ENCODE measurements at regions not wholly inside any gene's neighbourhood (a gene's known extent, or its start where the extent isn't known, plus 50 kb on each side); places are given as distances from the start of the nearest gene placed in this dataset.

- no peak overlapping the region for H3K27ac Mint-ChIP-seq
- no peaks in the 10 kb centered on the region for H3K23me2 ChIP-seq (ENCODE audit: insufficient read length, low read depth, low read length, poor library complexity, severe bottlenecking)
- H3K4ac ChIP-seq (ENCODE audit: low read depth, low read length) = no peak overlapping the region
- no peak overlapping the region for H4K5ac ChIP-seq (ENCODE audit: insufficient read length, low read depth, low read length)
- WGBS (ENCODE audit: extremely low coverage, insufficient read length, low lambda C conversion rate) = no CpG with 5 or more reads among the region's 2 CpGs
- H4K91ac ChIP-seq (ENCODE audit: insufficient read length, low read depth, low read length) = no peak overlapping the region
- no peak overlapping the region for H2BK20ac ChIP-seq (ENCODE audit: low read depth, low read length, poor library complexity, severe bottlenecking)
- no peaks in the 10 kb centered on the region for H3K27me3 ChIP-seq (ENCODE audit: insufficient read depth, low read length)
- no peaks in the 10 kb centered on the region for H3K9me3 ChIP-seq (ENCODE audit: control insufficient read depth, low read depth, low read length)
- H4K20me1 ChIP-seq (ENCODE audit: control insufficient read depth, insufficient read depth, insufficient read length) = no peaks in the 10 kb centered on the region
- H3K23ac ChIP-seq (ENCODE audit: insufficient read length, low read depth, low read length) = no peak overlapping the region
- H3K79me1 ChIP-seq (ENCODE audit: insufficient read depth, low read depth, low read length, poor library complexity, severe bottlenecking) = no peaks in the 10 kb centered on the region
- H3K79me2 ChIP-seq (ENCODE audit: insufficient read depth, low read length) = no peaks in the 10 kb centered on the region
- H2AFZ ChIP-seq (ENCODE audit: low read length) = no peak overlapping the region
- no peak for TF ChIP-seq CTCF (conservative IDR thresholded peaks at IDR 0.05)
- H3K4me1 Mint-ChIP-seq = peaks cover 2 to 3% of the 10 kb centered on the region in 2 experiments; a peak in 2 of 4 replicates
- no peak overlapping the region for H3T11ph ChIP-seq (ENCODE audit: low read length)
- H3K27ac ChIP-seq (ENCODE audit: insufficient read length, low read depth, low read length) = no peak overlapping the region
- no peak overlapping the region for H3K18ac ChIP-seq (ENCODE audit: insufficient read length, low read depth, low read length)
- H2BK12ac ChIP-seq (ENCODE audit: insufficient read length, low read depth, low read length) = no peak overlapping the region
- H3K14ac ChIP-seq (ENCODE audit: insufficient read depth, low read length) = no peak overlapping the region
- H4K8ac ChIP-seq (replicated peaks; ENCODE audit: insufficient read length, low read depth, low read length) = no peak overlapping the region
- H3K4me3 Mint-ChIP-seq = no peak overlapping the region
- no peak overlapping the region for H3K9ac ChIP-seq (ENCODE audit: extremely low read depth, insufficient read length, low read length)
- no peak overlapping the region for H2BK5ac ChIP-seq (ENCODE audit: insufficient read length, low read length)
- no peak overlapping the region for H2BK120ac ChIP-seq (ENCODE audit: low read depth, low read length, poor library complexity, severe bottlenecking)
- DNase-seq = no peak
- 0 out of 7 replicates have a peak, but pooled peaks cover 0 to 3% (median 0%) of the 10 kb centered on the region in 3 experiments for H3K36me3 Mint-ChIP-seq (ENCODE audit: insufficient read depth in 1 of 3, low read depth in 3 of 3)
- no peaks in the 10 kb centered on the region for H3K4me1 ChIP-seq (ENCODE audit: insufficient read depth, low read length)
- H3K4me2 ChIP-seq (ENCODE audit: insufficient read depth, insufficient read length, low read length) = no peak overlapping the region
- no peak overlapping the region for H2AK5ac ChIP-seq (ENCODE audit: insufficient read length, low read length)
- no peaks in the 10 kb centered on the region for H3K27me3 Mint-ChIP-seq (ENCODE audit: low read depth)
- no peak overlapping the region for H2BK15ac ChIP-seq (ENCODE audit: low read depth, low read length)
- no peak overlapping the region for H3K56ac ChIP-seq (ENCODE audit: insufficient read length, low read depth, low read length)
- H3K9me3 Mint-ChIP-seq = no peaks in the 10 kb centered on the region
These were observed 734.5 kb downstream of the ZPLD1 start for GRCh38 chr3:103169289-103169688.
